Right lobe of liver (tissue), 6 donors: ENCODE measurements at regions not wholly inside any gene's neighbourhood (a gene's known extent, or its start where the extent isn't known, plus 50 kb on each side); places are given as distances from the start of the nearest gene placed in this dataset.

Experiments used
- ATAC-seq, 4 donors: fragments of 200-7000 bp; cut with Tn5 transposase; one replicate each; pipeline ENCODE4 v1.9.1; 2020; ENCODE audit warnings: mild to moderate bottlenecking in 4 of 4, moderate library complexity in 4 of 4
- DNase-seq, 3 donors: peaks; one replicate each; pipeline ENCODE4 v3.0.0-alpha.2; 2020
- H3K27ac ChIP-seq, 3 donors: fragments of 200-600 bp; one replicate each; pipeline ENCODE4 v1.8.0; 2022
- H3K27me3 ChIP-seq, 2 donors: fragments of 200-600 bp; one replicate each; pipeline ENCODE4 v1.8.0; 2022
- H3K36me3 ChIP-seq, 4 donors: fragments of 200-600 bp; sonication (generic) in 1 of 4; one replicate each; pipeline versions ENCODE4 v1.5.1 to v1.8.0; 2017 to 2022; ENCODE audit warnings: control low read depth in 1 of 4
- H3K4me1 ChIP-seq, 4 donors: fragments of 200-600 bp; sonication (generic) in 1 of 4; one replicate each; pipeline versions ENCODE4 v1.5.1 to v1.8.0; 2017 to 2022; ENCODE audit warnings: control low read depth in 1 of 4
- H3K4me3 ChIP-seq, 3 donors: fragments of 200-600 bp; one replicate each; pipeline ENCODE4 v1.8.0; 2022
- H3K9me3 ChIP-seq, 4 donors: fragments of 200-600 bp; sonication (generic) in 1 of 4; one replicate each; pipeline versions ENCODE4 v1.5.1 to v1.8.0; 2017 to 2022; ENCODE audit warnings: control low read depth in 1 of 4
- POLR2A ChIP-seq: fragments of 450-650 bp; IDR thresholded peaks from one replicate; pipeline ENCODE4 v1.6.1; 2017; ENCODE audit warnings: antibody characterized with exemption, mild to moderate bottlenecking
- WGBS: methylation state at CpG from one replicate; pipeline ENCODE4 v1.1.6; 2018; ENCODE audit warnings: low coverage, low lambda C conversion rate; ENCODE audit not compliant: insufficient coverage; ENCODE audit errors: missing lambda C conversion rate; 5-methylcytosine and 5-hydroxymethylcytosine counted together
- intact Hi-C, 2 donors: fragments of 100-400 bp; cut with DNase I; formaldehyde crosslinking; loops; one replicate each; pipeline versions ENCODE4 v1.11.2 to v1.14.1; 2022
- TF ChIP-seq, protein P1 (sequence below), 4 donors: fragments of 200-600 bp in 3 of 4; fragments of 450-650 bp in 1 of 4; IDR thresholded peaks; one replicate each; pipeline versions ENCODE4 v1.5.1 to v1.8.0; 2016 to 2022; ENCODE audit warnings: antibody characterized with exemption in 4 of 4, mild to moderate bottlenecking in 2 of 4
- donor health status: DM: no; HTN: yes; CAD: no.
- donor health status: DM: no; HTN: no; CAD: no.
- donor health status: DM: no; HTN: no; CAD: no.
- donor health status: DM: no; HTN: yes; CAD: no.
- donor health status: DM: no; HTN: yes; CAD: no.

DNA sequence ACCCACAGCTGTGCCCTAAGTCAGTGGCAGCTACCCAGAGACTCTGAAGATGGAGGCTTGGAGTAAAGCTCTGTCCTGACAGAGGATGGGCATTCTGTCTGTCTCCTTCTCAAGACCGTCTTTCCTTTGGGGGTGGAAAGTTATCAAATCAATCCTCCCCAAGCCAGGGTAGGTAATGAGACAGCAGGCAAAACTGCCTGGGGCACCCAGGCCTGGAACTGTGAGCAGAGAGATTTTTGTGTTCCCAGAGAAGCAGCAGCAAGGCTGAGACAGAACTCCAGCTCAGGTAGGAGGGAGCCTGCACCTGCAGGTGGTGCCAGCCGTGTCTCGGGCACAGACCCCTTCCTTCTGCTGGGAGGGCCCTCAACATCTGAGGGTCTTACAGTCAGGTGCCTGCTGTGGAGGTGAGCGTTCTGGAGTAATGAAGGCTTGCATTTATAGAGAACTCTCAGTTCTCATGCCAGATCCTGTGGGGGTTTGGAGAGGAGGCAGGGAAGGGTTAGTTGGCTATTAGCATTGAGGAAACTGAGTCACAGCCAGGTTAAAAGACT is 95.6 kb downstream of the RIPK4 start:
- TF ChIP-seq, protein P1, sequence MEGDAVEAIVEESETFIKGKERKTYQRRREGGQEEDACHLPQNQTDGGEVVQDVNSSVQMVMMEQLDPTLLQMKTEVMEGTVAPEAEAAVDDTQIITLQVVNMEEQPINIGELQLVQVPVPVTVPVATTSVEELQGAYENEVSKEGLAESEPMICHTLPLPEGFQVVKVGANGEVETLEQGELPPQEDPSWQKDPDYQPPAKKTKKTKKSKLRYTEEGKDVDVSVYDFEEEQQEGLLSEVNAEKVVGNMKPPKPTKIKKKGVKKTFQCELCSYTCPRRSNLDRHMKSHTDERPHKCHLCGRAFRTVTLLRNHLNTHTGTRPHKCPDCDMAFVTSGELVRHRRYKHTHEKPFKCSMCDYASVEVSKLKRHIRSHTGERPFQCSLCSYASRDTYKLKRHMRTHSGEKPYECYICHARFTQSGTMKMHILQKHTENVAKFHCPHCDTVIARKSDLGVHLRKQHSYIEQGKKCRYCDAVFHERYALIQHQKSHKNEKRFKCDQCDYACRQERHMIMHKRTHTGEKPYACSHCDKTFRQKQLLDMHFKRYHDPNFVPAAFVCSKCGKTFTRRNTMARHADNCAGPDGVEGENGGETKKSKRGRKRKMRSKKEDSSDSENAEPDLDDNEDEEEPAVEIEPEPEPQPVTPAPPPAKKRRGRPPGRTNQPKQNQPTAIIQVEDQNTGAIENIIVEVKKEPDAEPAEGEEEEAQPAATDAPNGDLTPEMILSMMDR (IDR thresholded peaks at IDR 0.05): no peak
- TF ChIP-seq POLR2A: no peak
- ATAC-seq: no peak
- no peak overlapping the region for H3K4me3 ChIP-seq
- H3K36me3 ChIP-seq: no peaks in the 10 kb centered on the region
- DNase-seq: no peak
- H3K9me3 ChIP-seq: no peaks in the 10 kb centered on the region
- H3K27ac ChIP-seq: no peak overlapping the region
- WGBS: 100% methylated on average over 1 of the region's 4 CpGs
- H3K27me3 ChIP-seq: no peaks in the 10 kb centered on the region
- intact Hi-C loops: no loop called here
- H3K4me1 ChIP-seq: no peaks in the 10 kb centered on the region

DNA sequence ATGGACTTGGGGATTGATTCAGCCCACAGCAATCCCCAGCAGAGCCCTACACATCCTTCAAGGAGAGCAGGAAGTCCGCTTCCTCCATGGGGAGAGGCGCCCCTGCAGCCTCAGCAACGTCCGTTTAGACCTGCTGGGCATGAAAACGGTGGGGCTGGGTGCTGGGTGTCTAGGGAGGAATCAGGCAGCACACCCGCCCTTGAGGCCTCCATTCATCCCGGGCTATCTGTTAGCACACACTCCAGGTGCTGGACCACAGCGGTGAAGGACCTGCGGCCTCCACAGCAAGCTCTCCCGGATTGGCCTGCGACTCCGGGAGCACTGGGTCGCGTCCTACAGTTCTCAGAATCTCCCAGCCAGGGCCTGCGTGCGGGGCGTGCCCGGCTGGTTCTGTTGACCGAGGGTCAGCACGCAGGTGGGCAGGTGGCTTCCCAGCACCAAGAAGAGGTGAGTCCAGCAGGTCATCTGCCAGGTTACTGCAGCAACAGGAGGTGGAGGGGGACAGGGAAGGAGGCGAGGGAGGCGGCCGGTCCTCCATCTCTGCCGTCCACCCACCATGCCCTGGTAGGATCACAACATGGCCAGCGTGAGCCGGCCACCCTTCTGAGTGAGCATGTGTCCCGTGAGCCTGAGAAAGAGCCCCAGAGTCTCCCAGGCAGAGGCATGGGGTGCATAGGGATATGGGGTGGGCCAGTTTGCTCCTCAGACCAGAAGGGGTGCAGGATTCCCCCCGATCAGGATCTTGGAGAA is 96.6 kb downstream of the RIPK4 start:
- intact Hi-C loops: no loop called here
- no peaks in the 10 kb centered on the region for H3K4me1 ChIP-seq
- no peaks in the 10 kb centered on the region for H3K36me3 ChIP-seq
- DNase-seq: peak in 1 of 3 donors; percentile 5
- ATAC-seq: no peak
- no peak overlapping the region for H3K4me3 ChIP-seq
- WGBS: 60% methylated on average over 1 of the region's 28 CpGs
- H3K27me3 ChIP-seq: no peaks in the 10 kb centered on the region
- TF ChIP-seq, protein P1 (IDR thresholded peaks at IDR 0.05): no peak
- TF ChIP-seq POLR2A: no peak
- H3K27ac ChIP-seq: no peak overlapping the region
- no peaks in the 10 kb centered on the region for H3K9me3 ChIP-seq

DNA sequence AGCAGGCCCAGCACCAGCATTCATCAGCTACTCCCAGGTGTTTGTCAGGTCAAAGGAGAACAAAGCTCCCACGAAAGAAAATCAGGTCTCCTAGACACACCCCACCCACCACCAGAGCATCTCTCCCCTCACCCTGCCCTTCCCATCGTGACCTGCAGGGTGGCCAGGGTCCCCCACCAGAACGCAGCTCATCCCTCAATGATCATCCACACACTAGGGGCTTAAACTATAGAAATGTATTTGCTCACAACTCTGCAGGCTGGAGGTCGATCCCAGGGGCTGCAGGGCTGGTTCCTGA is 97.4 kb downstream of the RIPK4 start:
- Histone ChIP-seq H3K4me1 (peaks cover 0 to 1% (median 0%) of the 10 kb centered on the region in 4 donors), H3K27ac (no peak overlapping the region), H3K36me3 (no peaks in the 10 kb centered on the region), H3K9me3 (no peaks in the 10 kb centered on the region), H3K4me3 (no peak overlapping the region), H3K27me3 (no peaks in the 10 kb centered on the region)
- TF ChIP-seq POLR2A: no peak
- TF ChIP-seq, protein P1 (IDR thresholded peaks at IDR 0.05): no peak
- DNase-seq (no peak), ATAC-seq (no peak)
- intact Hi-C loops: no loop called here
- 80% methylated on average over 1 of the region's 4 CpGs for WGBS

DNA sequence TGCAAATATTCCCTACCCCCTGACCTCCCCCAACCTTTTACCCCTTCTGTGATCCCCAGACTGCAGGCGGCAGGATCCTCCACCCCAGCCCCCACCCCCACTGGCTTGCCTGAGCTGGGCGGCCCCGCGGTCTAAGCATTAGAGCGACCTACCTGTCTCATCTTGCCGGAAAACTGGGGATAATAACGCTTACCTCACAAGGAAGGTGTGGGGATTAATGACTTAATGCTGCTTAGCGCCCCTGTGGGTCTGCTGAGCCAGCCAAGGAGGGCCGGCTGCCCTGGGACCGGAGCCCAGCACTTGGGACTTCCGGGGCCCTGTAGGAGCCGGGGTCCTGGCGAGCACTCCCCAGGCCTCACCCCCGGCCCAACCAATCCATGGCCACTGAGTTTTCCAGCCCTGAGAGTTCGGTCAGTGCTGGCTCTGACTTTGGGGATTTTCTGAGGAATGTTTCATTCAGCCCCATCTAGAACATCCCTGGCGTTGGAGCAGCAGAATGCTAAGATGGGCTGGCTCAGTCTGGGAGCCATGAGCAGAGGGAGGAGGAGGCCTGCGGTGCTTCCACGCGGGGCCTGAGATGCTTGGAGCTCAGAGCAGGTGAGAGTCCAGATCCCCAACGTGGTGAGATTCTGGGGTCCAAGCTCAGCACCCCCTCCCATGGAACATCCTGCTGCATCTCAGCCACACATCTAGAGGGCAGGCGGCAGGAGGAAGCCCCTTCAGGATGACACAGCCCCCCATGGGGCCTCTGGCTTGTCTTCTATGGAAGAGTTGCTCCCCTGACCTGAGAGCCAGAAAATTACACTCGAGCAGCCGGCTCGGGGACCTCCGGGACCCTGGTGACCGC is 97.9 kb downstream of the RIPK4 start:
- peak in 1 of 3 donors; percentile 10 for DNase-seq
- 80% methylated on average over 3 of the region's 26 CpGs for WGBS
- H3K9me3 ChIP-seq: no peaks in the 10 kb centered on the region

More for the DNA sequence above, 97.9 kb downstream of the RIPK4 start:
- intact Hi-C loops: no loop called here
- H3K27me3 ChIP-seq: no peaks in the 10 kb centered on the region
- H3K27ac ChIP-seq: no peak overlapping the region
- peaks cover 0 to 7% (median 0%) of the 10 kb centered on the region in 4 donors for H3K4me1 ChIP-seq
- ATAC-seq: no peak
- H3K4me3 ChIP-seq: no peak overlapping the region
- TF ChIP-seq POLR2A: no peak
- TF ChIP-seq, protein P1 (IDR thresholded peaks at IDR 0.05): no peak
- no peaks in the 10 kb centered on the region for H3K36me3 ChIP-seq
